Midbrain (tissue), 1 donor: ENCODE measurements at regions not wholly inside any gene's neighbourhood (a gene's known extent, or its start where the extent isn't known, plus 50 kb on each side); places are given as distances from the start of the nearest gene placed in this dataset.
"Not testable (repeated sequence)": the region's sequence is repeated elsewhere in the genome, so short reads cannot be mapped to it uniquely, and the experiment has no call there.

Experiments used
- DNase-seq: peaks from one replicate; lab custom pipeline; 2025; lab: John Stamatoyannopoulos, UW

DNA sequence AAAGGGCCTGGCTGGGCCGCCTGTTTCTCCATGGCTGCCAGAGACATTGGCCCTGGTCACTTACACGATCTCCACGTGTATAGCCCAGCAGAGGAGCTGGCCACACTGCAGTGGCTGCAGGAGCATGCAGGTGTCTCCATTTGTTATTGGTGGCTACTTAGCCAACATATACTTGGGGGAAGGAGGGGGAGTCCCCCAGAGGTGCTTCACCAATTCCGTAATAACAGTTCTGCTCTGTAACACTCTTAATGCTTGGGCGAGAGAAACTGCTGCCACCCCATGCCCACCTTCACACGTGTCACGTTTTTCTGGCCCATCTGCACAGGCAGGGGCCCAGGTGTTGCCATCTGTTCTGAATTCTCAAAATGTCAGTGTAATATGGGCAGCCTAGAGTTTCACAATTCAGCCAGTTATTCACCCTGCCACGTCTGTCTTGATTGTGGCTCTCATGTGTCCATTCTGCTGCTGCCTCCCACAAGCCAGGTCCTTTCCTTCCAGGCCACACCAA, 353.5 kb downstream of the BCL2L11 start:
- not testable (repeated sequence) for DNase-seq

DNA sequence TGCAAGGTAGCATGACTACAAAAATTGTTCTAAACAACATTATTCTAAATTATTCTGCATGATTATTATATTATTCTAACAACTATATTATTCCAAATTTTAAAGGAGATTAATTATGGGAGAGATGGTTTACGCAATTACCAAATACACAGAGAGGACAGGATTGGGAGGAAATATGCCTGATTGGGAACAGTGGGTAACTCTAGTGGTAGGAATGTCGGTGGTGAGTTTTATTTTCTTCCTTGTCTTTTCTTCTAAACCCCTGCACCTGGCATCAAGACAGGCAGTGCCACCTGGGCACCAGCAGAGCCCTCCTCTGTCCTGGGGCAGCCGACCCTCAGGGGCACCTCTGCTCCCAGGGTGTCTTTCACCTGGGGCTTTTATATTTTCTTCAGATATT, 357.6 kb downstream of the BCL2L11 start:
- DNase-seq, result not testable (repeated sequence)

- DNase-seq, result not testable (repeated sequence)
Observed at GRCh38 chr2:111478871-111479318, 358.2 kb downstream of the BCL2L11 start.

GRCh38 chr2:111480016-111480625, 359.4 kb downstream of the BCL2L11 start:
- not testable (repeated sequence) for DNase-seq

GRCh38 chr2:111480633-111481032, 359.9 kb downstream of the BCL2L11 start:
- not testable (repeated sequence) for DNase-seq

GRCh38 chr2:111481219-111481618, 360.5 kb downstream of the BCL2L11 start:
- DNase-seq, result not testable (repeated sequence)

GRCh38 chr2:111482987-111483679, 362.4 kb downstream of the BCL2L11 start:
- DNase-seq, result not testable (repeated sequence)

DNA sequence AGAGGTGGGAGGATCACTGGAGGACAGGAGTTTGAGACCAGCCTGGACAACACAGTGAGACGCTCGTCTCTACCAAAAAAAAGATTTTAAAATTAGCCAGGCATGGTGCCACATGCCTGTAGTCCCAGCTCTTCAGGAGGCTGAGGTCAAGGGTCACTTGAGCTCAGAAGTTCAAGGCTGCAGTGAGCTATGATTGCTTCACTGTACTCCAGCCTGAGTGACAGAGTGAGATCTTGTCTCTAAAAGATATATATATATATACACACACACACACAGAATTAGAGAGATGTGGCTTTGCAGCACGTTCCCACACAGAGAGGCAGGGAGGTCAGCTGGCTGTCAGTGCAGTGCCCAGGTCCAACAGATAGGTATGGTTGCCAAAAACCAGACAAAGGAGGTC, 363.4 kb downstream of the BCL2L11 start:
- not testable (repeated sequence) for DNase-seq

DNA sequence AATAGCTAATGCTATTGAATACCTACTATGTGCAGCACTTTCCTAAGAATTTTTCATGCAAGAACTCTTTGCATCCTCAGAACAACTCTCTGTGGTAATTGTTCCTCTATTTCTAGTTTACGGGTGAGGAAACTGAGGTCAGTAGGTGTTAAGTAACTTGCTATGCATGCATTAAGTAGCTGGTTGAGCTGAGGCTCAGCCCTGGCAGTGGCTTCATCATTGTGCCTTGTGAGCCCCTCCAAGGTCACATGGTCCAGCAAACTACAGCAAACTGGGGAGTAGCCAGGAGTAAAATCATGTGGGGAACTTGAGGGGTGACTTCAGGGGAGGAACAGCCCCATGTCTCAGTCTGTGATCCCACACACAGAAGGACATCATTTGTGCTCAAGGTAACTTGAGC, 365.2 kb downstream of the BCL2L11 start:
- not testable (repeated sequence) for DNase-seq

DNA sequence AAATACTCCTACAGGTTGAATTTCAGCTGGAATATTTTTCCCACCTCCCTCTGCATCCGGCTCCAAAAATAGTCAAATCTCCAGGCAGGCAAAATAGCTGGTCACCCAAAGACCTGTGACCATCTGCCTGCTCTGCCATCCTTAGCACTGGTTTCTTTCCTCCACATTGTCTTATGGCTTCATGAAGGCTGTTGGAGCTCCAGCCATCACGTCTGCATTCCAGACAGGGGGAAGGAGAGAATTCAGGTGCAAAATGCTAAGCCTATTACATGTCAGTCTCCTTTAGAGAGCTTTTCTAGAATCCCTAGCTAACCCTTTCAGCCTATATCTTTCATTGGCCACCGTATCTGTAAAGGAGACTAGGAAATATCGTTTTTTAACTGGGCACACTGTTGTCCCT, 367.7 kb downstream of the BCL2L11 start:
- DNase-seq, result not testable (repeated sequence)

GRCh38 chr2:111489460-111489859, 368.7 kb downstream of the BCL2L11 start:
- not testable (repeated sequence) for DNase-seq

GRCh38 chr2:111491181-111491580, 370.5 kb downstream of the BCL2L11 start:
- DNase-seq, result not testable (repeated sequence)

GRCh38 chr2:111491614-111492013, 370.9 kb downstream of the BCL2L11 start:
- DNase-seq, result not testable (repeated sequence)

DNA sequence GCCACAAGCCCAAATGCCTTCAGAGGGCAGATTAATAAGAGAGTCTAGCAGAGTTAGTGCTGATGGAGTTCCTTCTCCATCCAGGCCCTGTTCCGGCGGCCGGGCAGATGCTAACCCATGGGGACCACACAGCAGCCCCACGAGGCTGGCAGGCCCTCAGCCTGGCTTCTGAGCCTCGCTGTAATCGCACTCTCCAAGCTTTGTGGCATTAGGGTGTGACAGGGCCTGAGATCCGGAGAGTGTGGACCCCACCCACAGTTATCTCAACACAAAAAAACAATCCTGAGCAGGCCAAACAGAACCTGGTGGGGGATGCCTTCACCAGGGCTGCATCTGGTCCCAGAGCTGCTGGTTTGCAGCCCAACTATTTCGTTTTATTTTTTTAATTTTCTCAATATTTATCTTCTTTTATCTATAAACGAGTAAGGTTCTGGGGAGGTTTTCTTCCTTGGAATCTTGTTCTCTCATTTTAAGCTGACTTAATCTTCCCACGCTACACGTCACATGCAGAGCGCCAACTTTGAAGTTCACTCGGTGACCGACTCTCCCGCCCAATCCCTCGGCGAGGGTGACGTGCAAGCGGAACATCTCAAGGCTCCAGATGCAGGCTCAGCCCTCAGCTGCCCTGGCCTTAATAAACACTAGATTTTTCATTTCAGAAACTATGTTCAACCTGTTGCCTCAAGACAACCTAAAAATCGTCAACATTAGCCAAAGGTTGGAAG, 372.4 kb downstream of the BCL2L11 start:
- not testable (repeated sequence) for DNase-seq

DNA sequence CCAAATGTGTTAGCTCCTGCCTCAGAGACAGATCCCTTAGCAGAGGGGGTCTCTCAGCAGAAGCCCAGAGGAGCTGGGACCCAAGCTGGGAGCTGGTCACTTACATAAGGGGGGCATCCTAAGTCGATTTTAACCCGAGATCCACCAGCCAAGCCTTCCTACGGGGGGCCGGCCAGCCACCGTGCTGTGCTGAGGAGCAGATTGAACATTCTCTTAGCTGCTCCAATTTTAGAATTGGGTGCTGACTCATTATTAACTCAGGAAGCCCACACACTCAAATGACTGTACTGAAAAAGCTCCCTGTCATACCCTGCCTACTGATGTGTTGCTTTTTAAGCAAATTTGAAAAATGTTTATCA, 373.0 kb downstream of the BCL2L11 start:
- not testable (repeated sequence) for DNase-seq

- not testable (repeated sequence) for DNase-seq
Observed at GRCh38 chr2:111494288-111494980, 373.7 kb downstream of the BCL2L11 start.

DNA sequence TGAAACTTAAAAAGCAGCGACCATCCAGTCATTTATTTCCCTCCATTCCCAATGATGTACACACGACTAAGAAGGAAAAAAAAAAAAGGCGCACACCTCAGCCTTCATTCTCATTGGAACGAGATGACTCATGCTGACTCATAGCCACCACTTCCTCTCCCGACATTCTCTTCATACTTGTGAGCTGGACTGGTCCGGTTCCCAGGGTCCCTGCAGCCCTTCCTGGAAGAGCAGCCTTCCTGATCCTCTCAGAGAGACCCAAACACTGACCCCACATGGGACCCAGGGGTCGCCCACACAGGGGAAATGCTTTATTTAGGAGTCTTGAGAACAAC, 374.2 kb downstream of the BCL2L11 start:
- DNase-seq, result not testable (repeated sequence)

GRCh38 chr2:111495636-111496035, 374.9 kb downstream of the BCL2L11 start:
- DNase-seq, result not testable (repeated sequence)

DNA sequence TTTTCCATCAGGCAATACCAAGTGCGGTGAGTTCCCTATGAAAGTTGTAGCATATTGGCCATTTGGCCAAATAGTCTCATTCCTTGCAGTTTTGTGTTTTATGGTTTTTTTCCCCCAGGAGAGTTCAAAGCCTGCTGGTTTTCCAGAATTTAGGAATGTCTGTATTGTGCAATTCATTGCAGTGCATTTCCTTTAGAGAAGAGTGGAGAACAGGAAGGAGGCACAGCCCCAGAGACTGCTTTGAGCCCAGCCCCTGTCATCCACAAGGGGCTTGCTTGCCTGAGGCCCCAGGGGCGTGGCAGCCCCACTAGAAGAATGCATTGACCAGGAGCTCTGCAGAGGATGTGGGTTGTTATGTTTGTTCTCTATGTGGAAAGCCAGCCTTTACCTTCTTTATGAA, 375.5 kb downstream of the BCL2L11 start:
- not testable (repeated sequence) for DNase-seq

- DNase-seq, result not testable (repeated sequence)
Observed at GRCh38 chr2:111496860-111497259, 376.1 kb downstream of the BCL2L11 start.

DNA sequence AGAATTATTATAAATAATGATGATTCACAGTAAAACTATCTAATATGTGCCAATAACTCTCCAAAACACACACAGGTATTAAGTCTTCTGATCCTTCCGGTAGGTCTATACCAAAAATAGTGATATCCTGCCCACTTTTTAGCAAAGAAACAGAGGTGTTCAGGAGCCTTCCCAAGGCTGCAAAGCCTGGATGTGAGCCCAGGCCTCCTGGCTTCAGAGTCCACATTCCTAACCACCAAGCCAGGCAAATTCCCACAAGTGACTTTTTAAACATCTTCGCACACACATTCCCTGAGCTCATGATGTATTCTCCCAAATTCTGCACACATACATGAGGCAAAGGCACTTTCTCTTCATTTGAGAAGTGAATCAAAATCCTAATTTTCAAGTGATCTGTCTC, 376.6 kb downstream of the BCL2L11 start:
- DNase-seq, result not testable (repeated sequence)

- DNase-seq, result not testable (repeated sequence)
Observed at GRCh38 chr2:111500536-111501062, 379.9 kb downstream of the BCL2L11 start.
